GM21717 (cell line): ENCODE measurements at regions not wholly inside any gene's neighbourhood (a gene's known extent, or its start where the extent isn't known, plus 50 kb on each side); places are given as distances from the start of the nearest gene placed in this dataset.

Experiments
- ATAC-seq: cut with Tn5 transposase; IDR thresholded peaks from one replicate; pipeline ENCODE4 v1.9.1; 2021; ENCODE audit warnings: mild to moderate bottlenecking, moderate library complexity; ENCODE audit not compliant: unreplicated experiment

GRCh38 chr3:144197582-144197981, 226.0 kb downstream of the DIPK2A start:
- ATAC-seq = no peak

- no peak for ATAC-seq
These were observed 228.4 kb downstream of the DIPK2A start for GRCh38 chr3:144200004-144200403.

- ATAC-seq = no peak
These were observed 228.8 kb downstream of the DIPK2A start for GRCh38 chr3:144200466-144200865.

- ATAC-seq = no peak
These were observed 250.1 kb downstream of the DIPK2A start for GRCh38 chr3:144221761-144222160.

- no peak for ATAC-seq
These were observed 257.7 kb downstream of the DIPK2A start for GRCh38 chr3:144229330-144229729.

- ATAC-seq = no peak
These were observed 258.3 kb downstream of the DIPK2A start for GRCh38 chr3:144229953-144230352.

- ATAC-seq = no peak
These were observed 263.9 kb downstream of the DIPK2A start for GRCh38 chr3:144235489-144235888.

- ATAC-seq = no peak
These were observed 265.7 kb downstream of the DIPK2A start for GRCh38 chr3:144237351-144237750.

GRCh38 chr3:144241404-144241803, 269.8 kb downstream of the DIPK2A start:
- ATAC-seq = no peak

GRCh38 chr3:144242747-144243146, 271.1 kb downstream of the DIPK2A start:
- no peak for ATAC-seq

GRCh38 chr3:144244662-144245061, 273.0 kb downstream of the DIPK2A start:
- ATAC-seq = no peak

GRCh38 chr3:144252896-144253295, 281.3 kb downstream of the DIPK2A start:
- ATAC-seq = no peak

GRCh38 chr3:144257381-144257780, 285.8 kb downstream of the DIPK2A start:
- no peak for ATAC-seq

GRCh38 chr3:144259267-144259666, 287.6 kb downstream of the DIPK2A start:
- ATAC-seq = no peak

GRCh38 chr3:144263706-144264105, 292.1 kb downstream of the DIPK2A start:
- ATAC-seq = no peak

- no peak for ATAC-seq
These were observed 292.7 kb downstream of the DIPK2A start for GRCh38 chr3:144264350-144264749.

GRCh38 chr3:144264794-144265193, 293.2 kb downstream of the DIPK2A start:
- no peak for ATAC-seq

GRCh38 chr3:144265542-144266100, 294.0 kb downstream of the DIPK2A start:
- ATAC-seq = no peak

GRCh38 chr3:144270100-144270499, 298.5 kb downstream of the DIPK2A start:
- no peak for ATAC-seq

GRCh38 chr3:144272680-144273079, 301.1 kb downstream of the DIPK2A start:
- ATAC-seq = no peak

- ATAC-seq = no peak
These were observed 302.0 kb downstream of the DIPK2A start for GRCh38 chr3:144273601-144274000.

- ATAC-seq = no peak
These were observed 303.4 kb downstream of the DIPK2A start for GRCh38 chr3:144275005-144275404.

GRCh38 chr3:144282313-144282712, 310.7 kb downstream of the DIPK2A start:
- ATAC-seq = no peak
